Loucy (cell line): ENCODE measurements at regions not wholly inside any gene's neighbourhood (a gene's known extent, or its start where the extent isn't known, plus 50 kb on each side); places are given as distances from the start of the nearest gene placed in this dataset.

Source experiments
- H2AFZ ChIP-seq: fragments of 200-600 bp; sonication (generic); 2 replicates; pipeline ENCODE4 v1.6.0; 2016; ENCODE audit warnings: antibody characterized with exemption, mild to moderate bottlenecking, low read length, moderate library complexity
- H3F3A ChIP-seq: fragments of 200-600 bp; 2 replicates; pipeline ENCODE4 v1.6.0; 2016; ENCODE audit warnings: antibody characterized with exemption, low read depth, mild to moderate bottlenecking
- H3K27me3 ChIP-seq: fragments of 200-600 bp; sonication (generic); 2 replicates; pipeline ENCODE4 v1.6.1; 2014; ENCODE audit warnings: low read length, mild to moderate bottlenecking; ENCODE audit not compliant: insufficient read depth, poor library complexity, severe bottlenecking
- H3K36me3 ChIP-seq: fragments of 200-600 bp; sonication (generic); 2 replicates; pipeline ENCODE4 v1.6.1; 2016; ENCODE audit warnings: low read length; ENCODE audit not compliant: insufficient read depth
- H3K4me1 ChIP-seq: fragments of 200-600 bp; sonication (generic); 2 replicates; pipeline ENCODE4 v1.5.1; 2014; ENCODE audit warnings: low read length, mild to moderate bottlenecking; ENCODE audit not compliant: insufficient read depth, poor library complexity, severe bottlenecking
- H3K4me2 ChIP-seq: fragments of 200-600 bp; sonication (generic); 2 replicates; pipeline ENCODE4 v1.6.0; 2014; ENCODE audit warnings: antibody characterized with exemption, low read length, low read depth, mild to moderate bottlenecking; ENCODE audit not compliant: poor library complexity, severe bottlenecking
- H3K4me3 ChIP-seq: fragments of 200-600 bp; sonication (generic); 2 replicates; pipeline ENCODE4 v1.5.1; 2014; ENCODE audit warnings: low read length, mild to moderate bottlenecking, mixed read lengths; ENCODE audit not compliant: poor library complexity, severe bottlenecking
- H3K79me2 ChIP-seq: fragments of 200-600 bp; sonication (generic); 2 replicates; pipeline ENCODE4 v1.6.1; 2014; ENCODE audit warnings: low read length; ENCODE audit not compliant: insufficient read depth
- H3K9ac ChIP-seq: fragments of 200-600 bp; sonication (generic); 2 replicates; pipeline ENCODE4 v1.6.0; 2014; ENCODE audit warnings: mild to moderate bottlenecking, low read depth, low read length, moderate library complexity; ENCODE audit not compliant: poor library complexity, severe bottlenecking
- H3K9me2 ChIP-seq: fragments of 200-600 bp; sonication (generic); replicated peaks from 2 replicates; pipeline ENCODE4 v1.6.1; 2016; ENCODE audit warnings: low read depth, low read length, mixed read lengths
- H3K9me3 ChIP-seq: fragments of 200-600 bp; sonication (generic); 2 replicates; pipeline ENCODE4 v1.6.1; 2014; ENCODE audit warnings: mild to moderate bottlenecking, antibody characterized with exemption, low read length, low read depth; ENCODE audit not compliant: insufficient read depth
- H4K20me1 ChIP-seq: fragments of 200-600 bp; sonication (generic); 2 replicates; pipeline ENCODE4 v1.6.0; 2014; ENCODE audit warnings: antibody characterized with exemption, low read length, mild to moderate bottlenecking; ENCODE audit not compliant: insufficient read depth, poor library complexity, severe bottlenecking
- EZH2phosphoT487 ChIP-seq: fragments of 200-600 bp; IDR thresholded peaks from 2 replicates; pipeline ENCODE4 v1.6.1; 2018; ENCODE audit warnings: antibody characterized with exemption, mild to moderate bottlenecking, moderate library complexity, borderline replicate concordance
- TF ChIP-seq, protein P1 (sequence below): fragments of 200-600 bp; sonication (generic); conservative IDR thresholded peaks from 2 replicates; pipeline ENCODE4 v1.5.1; 2014; ENCODE audit warnings: mild to moderate bottlenecking, antibody characterized with exemption, low read length

DNA sequence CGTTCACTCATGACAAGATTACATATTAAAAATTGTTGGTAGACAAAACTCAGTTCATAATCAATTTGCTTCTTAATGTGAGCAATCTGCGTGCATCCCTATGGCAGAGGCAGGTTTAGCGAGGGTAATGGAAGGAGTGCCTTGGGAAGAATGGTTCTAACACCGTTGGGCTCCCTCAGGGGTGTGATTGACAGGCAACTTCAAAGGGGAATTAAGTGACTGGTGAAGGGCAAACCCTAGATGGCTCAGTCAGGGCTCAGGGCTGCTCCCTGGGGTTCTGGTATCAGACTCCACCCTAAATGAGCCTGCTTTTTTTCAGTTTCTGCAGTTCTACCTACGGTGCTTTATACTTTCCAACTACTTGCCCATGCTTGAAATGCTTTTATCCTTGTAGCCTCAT is 419.5 kb upstream of the CELF4 start:
- TF ChIP-seq EZH2phosphoT487 = no peak
- TF ChIP-seq, protein P1, sequence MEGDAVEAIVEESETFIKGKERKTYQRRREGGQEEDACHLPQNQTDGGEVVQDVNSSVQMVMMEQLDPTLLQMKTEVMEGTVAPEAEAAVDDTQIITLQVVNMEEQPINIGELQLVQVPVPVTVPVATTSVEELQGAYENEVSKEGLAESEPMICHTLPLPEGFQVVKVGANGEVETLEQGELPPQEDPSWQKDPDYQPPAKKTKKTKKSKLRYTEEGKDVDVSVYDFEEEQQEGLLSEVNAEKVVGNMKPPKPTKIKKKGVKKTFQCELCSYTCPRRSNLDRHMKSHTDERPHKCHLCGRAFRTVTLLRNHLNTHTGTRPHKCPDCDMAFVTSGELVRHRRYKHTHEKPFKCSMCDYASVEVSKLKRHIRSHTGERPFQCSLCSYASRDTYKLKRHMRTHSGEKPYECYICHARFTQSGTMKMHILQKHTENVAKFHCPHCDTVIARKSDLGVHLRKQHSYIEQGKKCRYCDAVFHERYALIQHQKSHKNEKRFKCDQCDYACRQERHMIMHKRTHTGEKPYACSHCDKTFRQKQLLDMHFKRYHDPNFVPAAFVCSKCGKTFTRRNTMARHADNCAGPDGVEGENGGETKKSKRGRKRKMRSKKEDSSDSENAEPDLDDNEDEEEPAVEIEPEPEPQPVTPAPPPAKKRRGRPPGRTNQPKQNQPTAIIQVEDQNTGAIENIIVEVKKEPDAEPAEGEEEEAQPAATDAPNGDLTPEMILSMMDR = no peak
- no peak overlapping the region for H3K4me3 ChIP-seq
- no peaks in the 10 kb centered on the region for H3K79me2 ChIP-seq
- H2AFZ ChIP-seq = no peak overlapping the region
- H3K9me3 ChIP-seq = no peaks in the 10 kb centered on the region
- H3K36me3 ChIP-seq = no peaks in the 10 kb centered on the region
- no peaks in the 10 kb centered on the region for H3K27me3 ChIP-seq
- H3F3A ChIP-seq = no peaks in the 10 kb centered on the region
- H4K20me1 ChIP-seq = no peaks in the 10 kb centered on the region
- no peaks in the 10 kb centered on the region for H3K4me1 ChIP-seq
- no peak overlapping the region for H3K9ac ChIP-seq
- no peaks in the 10 kb centered on the region for H3K9me2 ChIP-seq
- H3K4me2 ChIP-seq = no peak overlapping the region

DNA sequence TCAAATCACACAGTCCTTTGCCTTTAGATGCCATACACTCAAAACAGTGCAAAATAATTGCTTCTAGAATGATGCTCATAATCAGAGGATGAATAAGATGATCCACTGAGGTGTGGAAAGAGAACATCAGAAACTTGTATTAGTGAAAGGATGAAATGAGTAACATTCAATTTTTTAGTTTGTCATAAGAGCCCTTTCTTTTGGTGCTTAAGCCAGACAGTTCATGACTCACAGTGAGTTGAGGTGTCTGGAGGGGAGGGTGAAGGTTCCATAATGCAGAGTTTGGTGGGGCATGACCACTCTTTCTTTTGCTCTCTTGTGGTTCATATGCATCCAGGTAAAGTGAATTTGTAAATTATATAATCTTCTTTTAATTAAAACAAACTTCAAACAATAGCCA is 415.0 kb upstream of the CELF4 start:
- no peaks in the 10 kb centered on the region for H3K79me2 ChIP-seq
- H3K27me3 ChIP-seq = no peaks in the 10 kb centered on the region
- no peaks in the 10 kb centered on the region for H4K20me1 ChIP-seq
- no peak for TF ChIP-seq EZH2phosphoT487
- TF ChIP-seq, protein P1 = no peak
- H3K4me3 ChIP-seq = no peak overlapping the region
- H3K4me1 ChIP-seq = no peaks in the 10 kb centered on the region
- no peaks in the 10 kb centered on the region for H3K36me3 ChIP-seq
- no peaks in the 10 kb centered on the region for H3F3A ChIP-seq
- H2AFZ ChIP-seq = no peak overlapping the region
- no peak overlapping the region for H3K9ac ChIP-seq
- H3K4me2 ChIP-seq = no peak overlapping the region
- H3K9me3 ChIP-seq = no peaks in the 10 kb centered on the region; the same call in 1 of the 2 replicates
- no peaks in the 10 kb centered on the region for H3K9me2 ChIP-seq

DNA sequence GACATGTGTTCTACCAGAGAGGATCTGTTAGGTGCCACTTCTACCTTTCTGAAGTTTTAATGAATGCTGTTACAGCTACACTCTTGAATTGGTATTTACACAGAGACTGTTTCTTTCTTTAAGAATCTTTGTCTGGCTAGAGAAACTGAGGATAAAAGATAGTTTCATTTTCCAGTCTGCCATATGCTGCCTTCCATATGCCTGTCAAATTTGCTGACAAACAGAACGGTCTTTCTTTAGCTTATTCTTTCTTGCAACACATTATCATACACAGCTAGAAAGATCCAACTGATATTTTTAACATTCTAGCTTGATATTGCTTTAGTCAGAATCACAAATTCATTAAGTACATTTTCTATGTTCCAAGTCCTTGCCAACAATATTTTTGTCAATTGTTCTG is 409.8 kb upstream of the CELF4 start:
- Histone ChIP-seq H3K9ac (no peak overlapping the region), H3K79me2 (no peaks in the 10 kb centered on the region), H2AFZ (no peak overlapping the region), H3K9me3 (no peaks in the 10 kb centered on the region; the same call in none of the 2 replicates), H3K27me3 (no peaks in the 10 kb centered on the region), H3K9me2 (no peaks in the 10 kb centered on the region), H3F3A (no peaks in the 10 kb centered on the region), H3K4me2 (no peak overlapping the region), H3K4me1 (no peaks in the 10 kb centered on the region), H3K36me3 (no peaks in the 10 kb centered on the region), H4K20me1 (no peaks in the 10 kb centered on the region), H3K4me3 (no peak overlapping the region)
- TF ChIP-seq, protein P1 = no peak
